ENCODE measurements at regions not wholly inside any gene's neighbourhood (a gene's known extent, or its start where the extent isn't known, plus 50 kb on each side); places are given as distances from the start of the nearest gene placed in this dataset.

DNA sequence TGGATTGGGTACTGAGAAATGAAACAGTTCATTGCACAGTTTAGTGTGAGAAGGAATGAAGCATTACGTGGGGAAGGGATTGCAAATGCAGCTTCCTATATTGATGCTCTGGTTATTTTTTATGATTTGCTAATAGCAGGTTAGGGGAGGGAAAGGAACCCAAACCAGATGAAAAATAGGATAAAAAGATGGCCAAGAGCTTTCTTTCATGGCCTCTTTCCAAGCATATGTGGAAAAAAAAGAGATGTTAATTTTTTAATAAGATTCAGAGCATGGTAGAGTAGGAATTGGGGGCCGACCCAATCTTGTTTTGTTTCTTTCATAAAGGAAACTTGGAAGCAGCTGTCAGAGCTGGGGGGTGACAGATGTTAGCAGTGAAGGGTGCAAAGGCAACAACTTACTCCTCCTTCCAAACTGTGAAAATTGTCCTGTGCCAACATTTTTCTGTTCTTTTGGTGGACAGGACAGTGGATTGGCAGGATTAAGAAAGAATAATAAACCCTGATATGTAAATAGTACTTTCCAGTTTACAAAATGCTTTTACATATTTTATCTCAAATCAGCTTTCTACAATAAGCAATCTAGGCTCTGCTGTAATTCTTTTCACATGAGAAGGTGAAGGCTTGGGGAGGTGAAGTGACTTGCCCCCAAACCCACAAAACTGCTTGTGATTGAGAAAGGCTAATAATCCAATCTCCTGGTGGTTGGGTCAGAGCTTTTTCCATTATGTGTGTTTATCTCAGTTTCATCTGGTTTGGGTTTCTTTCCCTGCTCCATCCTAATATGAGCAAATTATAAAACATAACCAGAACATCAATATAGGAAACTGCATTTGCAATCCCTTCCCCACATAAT lies 270.1 kb downstream of the ETAA1 start:
- TF ChIP-seq, protein P1, sequence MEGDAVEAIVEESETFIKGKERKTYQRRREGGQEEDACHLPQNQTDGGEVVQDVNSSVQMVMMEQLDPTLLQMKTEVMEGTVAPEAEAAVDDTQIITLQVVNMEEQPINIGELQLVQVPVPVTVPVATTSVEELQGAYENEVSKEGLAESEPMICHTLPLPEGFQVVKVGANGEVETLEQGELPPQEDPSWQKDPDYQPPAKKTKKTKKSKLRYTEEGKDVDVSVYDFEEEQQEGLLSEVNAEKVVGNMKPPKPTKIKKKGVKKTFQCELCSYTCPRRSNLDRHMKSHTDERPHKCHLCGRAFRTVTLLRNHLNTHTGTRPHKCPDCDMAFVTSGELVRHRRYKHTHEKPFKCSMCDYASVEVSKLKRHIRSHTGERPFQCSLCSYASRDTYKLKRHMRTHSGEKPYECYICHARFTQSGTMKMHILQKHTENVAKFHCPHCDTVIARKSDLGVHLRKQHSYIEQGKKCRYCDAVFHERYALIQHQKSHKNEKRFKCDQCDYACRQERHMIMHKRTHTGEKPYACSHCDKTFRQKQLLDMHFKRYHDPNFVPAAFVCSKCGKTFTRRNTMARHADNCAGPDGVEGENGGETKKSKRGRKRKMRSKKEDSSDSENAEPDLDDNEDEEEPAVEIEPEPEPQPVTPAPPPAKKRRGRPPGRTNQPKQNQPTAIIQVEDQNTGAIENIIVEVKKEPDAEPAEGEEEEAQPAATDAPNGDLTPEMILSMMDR (IDR thresholded peaks at IDR 0.05) = no peak
- no peak for TF ChIP-seq ZFX (IDR thresholded peaks at IDR 0.05; ENCODE audit: borderline replicate concordance)

Data from 22Rv1 (cell line).